Keratinocyte (primary cell): ENCODE measurements at regions not wholly inside any gene's neighbourhood (a gene's known extent, or its start where the extent isn't known, plus 50 kb on each side); places are given as distances from the start of the nearest gene placed in this dataset.
A peak's percentile ranks its signal among the peaks of the same experiment; 100 is the strongest.

Experiments used
- DNase-seq: peaks from one replicate; pipeline ENCODE4 v3.0.0-alpha.2; 2011; ENCODE audit warnings: low read depth, missing footprints, low spot score
- FAIRE-seq: peaks from 2 replicates; lab custom pipeline; 2011; peaks lifted over from hg19 to GRCh38; lab: Jason Lieb, UNC
- H2AFZ ChIP-seq: 2 replicates; pipeline ENCODE4 v1.6.0; 2012; ENCODE audit warnings: low read length, control low read depth, inconsistent platforms; ENCODE audit not compliant: control insufficient read depth
- H3K27ac ChIP-seq: 2 replicates; pipeline ENCODE4 v1.5.1; 2011; ENCODE audit warnings: low read length; ENCODE audit not compliant: control insufficient read depth, insufficient read depth
- H3K27me3 ChIP-seq: 3 replicates; pipeline ENCODE4 v1.6.0; 2011; ENCODE audit warnings: low read length; ENCODE audit not compliant: control insufficient read depth, insufficient read depth; ENCODE audit errors: extremely low read depth
- H3K36me3 ChIP-seq, 2 experiments: 2 replicates in 1 of 2; 3 replicates in 1 of 2; pipeline ENCODE4 v1.5.1; 2011; ENCODE audit warnings: low read length in 2 of 2, mild to moderate bottlenecking in 1 of 2; ENCODE audit not compliant: control insufficient read depth in 2 of 2, insufficient read depth in 2 of 2; ENCODE audit errors: extremely low read depth in 1 of 2
- H3K4me1 ChIP-seq: 3 replicates; pipeline ENCODE4 v1.5.1; 2011; ENCODE audit warnings: low read length; ENCODE audit not compliant: control insufficient read depth, insufficient read depth; ENCODE audit errors: extremely low read depth
- H3K4me2 ChIP-seq: 3 replicates; pipeline ENCODE4 v1.6.0; 2011; ENCODE audit warnings: low read depth, low read length; ENCODE audit not compliant: control insufficient read depth, insufficient read depth; ENCODE audit errors: extremely low read depth
- H3K4me3 ChIP-seq, 3 experiments: fragments of 200-600 bp in 1 of 3; sonication (generic) in 1 of 3; 2 replicates in 2 of 3; 3 replicates in 1 of 3; pipeline ENCODE4 v1.5.1; 2011 to 2016; ENCODE audit warnings: low read length in 3 of 3, mild to moderate bottlenecking in 3 of 3, control low read depth in 2 of 3, inconsistent platforms in 1 of 3, low read depth in 1 of 3, mixed read lengths in 1 of 3, mixed run types in 1 of 3, moderate library complexity in 1 of 3; ENCODE audit not compliant: control insufficient read depth in 2 of 3, insufficient read depth in 2 of 3; ENCODE audit errors: extremely low read depth in 1 of 3
- H3K79me2 ChIP-seq: 2 replicates; pipeline ENCODE4 v1.6.0; 2012; ENCODE audit warnings: low read length; ENCODE audit not compliant: control insufficient read depth, insufficient read depth
- H3K9ac ChIP-seq: 3 replicates; pipeline ENCODE4 v1.6.0; 2011; ENCODE audit warnings: low read length; ENCODE audit not compliant: control insufficient read depth, insufficient read depth; ENCODE audit errors: extremely low read depth
- H3K9me1 ChIP-seq: 3 replicates; pipeline ENCODE4 v1.6.0; 2011; ENCODE audit warnings: low read length; ENCODE audit not compliant: control insufficient read depth, insufficient read depth; ENCODE audit errors: extremely low read depth
- H3K9me3 ChIP-seq: 2 replicates; pipeline ENCODE4 v1.5.1; 2012; ENCODE audit warnings: low read depth, low read length; ENCODE audit not compliant: control insufficient read depth
- H4K20me1 ChIP-seq: 3 replicates; pipeline ENCODE4 v1.6.0; 2011; ENCODE audit warnings: low read length; ENCODE audit not compliant: control insufficient read depth, insufficient read depth; ENCODE audit errors: extremely low read depth
- EZH2 ChIP-seq: IDR thresholded peaks from one replicate; pipeline ENCODE4 v1.6.1; 2012; ENCODE audit warnings: inconsistent platforms, mild to moderate bottlenecking, low read length, moderate library complexity
- dilution Hi-C: fragments of 300-500 bp; cut with MboI; formaldehyde crosslinking; loops from one replicate; pipeline ENCODE4 v1.7.0; 2020; ENCODE audit warnings: low sequenced_read_pairs; ENCODE audit not compliant: extremely low pct_ligation_motif_present
- TF ChIP-seq, protein P1 (sequence below), 3 experiments: IDR thresholded peaks in 1 of 3; conservative IDR thresholded peaks in 1 of 3; optimal IDR thresholded peaks in 1 of 3; 2 replicates in 2 of 3; 3 replicates in 1 of 3; pipeline versions ENCODE3 to v1.5.1; 2011; ENCODE audit warnings: low read length in 3 of 3, mild to moderate bottlenecking in 3 of 3, moderate library complexity in 2 of 3, control low read depth in 1 of 3, inconsistent platforms in 1 of 3; ENCODE audit not compliant: insufficient read depth in 2 of 3; ENCODE audit errors: extremely low read depth in 1 of 3

- H3K9me3 ChIP-seq: no peaks in the 10 kb centered on the region
- H3K9ac ChIP-seq: no peak overlapping the region
- H3K4me3 ChIP-seq: no peak overlapping the region
- H2AFZ ChIP-seq: no peak overlapping the region
- no peaks in the 10 kb centered on the region for H4K20me1 ChIP-seq
- dilution Hi-C loops: no loop called here
- FAIRE-seq: no peak
- no peak overlapping the region for H3K4me2 ChIP-seq
- DNase-seq: no peak
- H3K36me3 ChIP-seq: no peaks in the 10 kb centered on the region
- H3K27me3 ChIP-seq: no peaks in the 10 kb centered on the region
- H3K27ac ChIP-seq: no peak overlapping the region
- no peak for TF ChIP-seq EZH2
- TF ChIP-seq, protein P1, sequence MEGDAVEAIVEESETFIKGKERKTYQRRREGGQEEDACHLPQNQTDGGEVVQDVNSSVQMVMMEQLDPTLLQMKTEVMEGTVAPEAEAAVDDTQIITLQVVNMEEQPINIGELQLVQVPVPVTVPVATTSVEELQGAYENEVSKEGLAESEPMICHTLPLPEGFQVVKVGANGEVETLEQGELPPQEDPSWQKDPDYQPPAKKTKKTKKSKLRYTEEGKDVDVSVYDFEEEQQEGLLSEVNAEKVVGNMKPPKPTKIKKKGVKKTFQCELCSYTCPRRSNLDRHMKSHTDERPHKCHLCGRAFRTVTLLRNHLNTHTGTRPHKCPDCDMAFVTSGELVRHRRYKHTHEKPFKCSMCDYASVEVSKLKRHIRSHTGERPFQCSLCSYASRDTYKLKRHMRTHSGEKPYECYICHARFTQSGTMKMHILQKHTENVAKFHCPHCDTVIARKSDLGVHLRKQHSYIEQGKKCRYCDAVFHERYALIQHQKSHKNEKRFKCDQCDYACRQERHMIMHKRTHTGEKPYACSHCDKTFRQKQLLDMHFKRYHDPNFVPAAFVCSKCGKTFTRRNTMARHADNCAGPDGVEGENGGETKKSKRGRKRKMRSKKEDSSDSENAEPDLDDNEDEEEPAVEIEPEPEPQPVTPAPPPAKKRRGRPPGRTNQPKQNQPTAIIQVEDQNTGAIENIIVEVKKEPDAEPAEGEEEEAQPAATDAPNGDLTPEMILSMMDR (optimal IDR thresholded peaks at IDR 0.05 in 1 of 3, IDR thresholded peaks at IDR 0.05 in 1 of 3, conservative IDR thresholded peaks at IDR 0.05 in 1 of 3; ENCODE audit: extremely low read depth in 1 of 3, insufficient read depth in 2 of 3, low read length in 3 of 3): peak; percentile 29 to 71 (median 49)
- H3K79me2 ChIP-seq: no peaks in the 10 kb centered on the region
- no peaks in the 10 kb centered on the region for H3K9me1 ChIP-seq
- H3K4me1 ChIP-seq: no peaks in the 10 kb centered on the region
Measured at GRCh38 chr4:33060674-33061542, 2340.7 kb downstream of the PCDH7 start.

GRCh38 chr4:33061727-33062126, 2341.6 kb downstream of the PCDH7 start:
- Histone ChIP-seq H2AFZ (no peak overlapping the region), H4K20me1 (no peaks in the 10 kb centered on the region), H3K4me1 (no peaks in the 10 kb centered on the region), H3K4me3 (no peak overlapping the region), H3K9ac (no peak overlapping the region), H3K27ac (no peak overlapping the region), H3K4me2 (no peak overlapping the region), H3K9me1 (no peaks in the 10 kb centered on the region), H3K36me3 (no peaks in the 10 kb centered on the region), H3K9me3 (no peaks in the 10 kb centered on the region), H3K79me2 (no peaks in the 10 kb centered on the region), H3K27me3 (no peaks in the 10 kb centered on the region)
- dilution Hi-C loops: no loop called here
- no peak for FAIRE-seq
- DNase-seq: no peak
- TF ChIP-seq EZH2: no peak
- TF ChIP-seq, protein P1 (optimal IDR thresholded peaks at IDR 0.05 in 1 of 3, IDR thresholded peaks at IDR 0.05 in 1 of 3, conservative IDR thresholded peaks at IDR 0.05 in 1 of 3; ENCODE audit: extremely low read depth in 1 of 3, insufficient read depth in 2 of 3, low read length in 3 of 3): no peak
